Endothelial cell of umbilical vein (primary cell): ENCODE measurements at regions not wholly inside any gene's neighbourhood (a gene's known extent, or its start where the extent isn't known, plus 50 kb on each side); places are given as distances from the start of the nearest gene placed in this dataset.

Experiments
- BruUV-seq: library from RNA; stranded (reverse); fragments of 400-500 nt; replicated peaks from 2 replicates; lab custom pipeline; 2021; lab: Mats Ljungman, UMichigan
- CTCF ChIA-PET: fragments of 300-600, 350-600 bp; sonication (Branson Sonifier 250); formaldehyde crosslinking; loops from one replicate; lab custom pipeline; 2021; ENCODE audit warnings: antibody characterized with exemption, inconsistent platforms; lab: Charles Lee
- POLR2A ChIA-PET: fragments of 300-600, 350-600 bp; sonication (Branson Sonifier 250); formaldehyde crosslinking; loops from one replicate; lab custom pipeline; 2021; ENCODE audit warnings: antibody characterized with exemption, inconsistent platforms; lab: Charles Lee
- DNase-seq: peaks from one replicate; pipeline ENCODE4 v3.0.0-alpha.2; 2011; ENCODE audit warnings: low read depth, low spot score
- FAIRE-seq: peaks from 2 replicates; lab custom pipeline; 2011; peaks lifted over from hg19 to GRCh38; lab: Jason Lieb, UNC
- H2AFZ ChIP-seq: 2 replicates; pipeline ENCODE4 v1.6.0; 2012; ENCODE audit warnings: low read depth, low read length, control low read depth, inconsistent platforms
- H3K27ac ChIP-seq: 2 replicates; pipeline ENCODE4 v1.5.1; 2011; ENCODE audit warnings: low read depth, mild to moderate bottlenecking, control low read depth, low read length, moderate library complexity; ENCODE audit not compliant: insufficient read depth
- H3K27me3 ChIP-seq, 2 experiments: 2 replicates each; pipeline versions ENCODE4 v1.6.0 to v1.6.1; 2011; ENCODE audit warnings: low read length in 2 of 2, mixed read lengths in 1 of 2; ENCODE audit not compliant: control insufficient read depth in 2 of 2, insufficient read depth in 2 of 2
- H3K36me3 ChIP-seq, 2 experiments: 2 replicates in 1 of 2; 3 replicates in 1 of 2; pipeline ENCODE4 v1.5.1; 2011; ENCODE audit warnings: low read length in 2 of 2, mild to moderate bottlenecking in 1 of 2, moderate library complexity in 1 of 2; ENCODE audit not compliant: control insufficient read depth in 2 of 2, insufficient read depth in 2 of 2; ENCODE audit errors: extremely low read depth in 1 of 2
- H3K4me1 ChIP-seq: 3 replicates; pipeline ENCODE4 v1.5.1; 2011; ENCODE audit warnings: mild to moderate bottlenecking, low read length; ENCODE audit not compliant: control insufficient read depth, insufficient read depth; ENCODE audit errors: extremely low read depth
- H3K4me2 ChIP-seq: 2 replicates; pipeline ENCODE4 v1.6.1; 2011; ENCODE audit warnings: low read length, control low read depth, mixed read lengths; ENCODE audit not compliant: insufficient read depth
- H3K4me3 ChIP-seq, 3 experiments: fragments of 200-600 bp in 1 of 3; sonication (generic), shearing (Covaris generic) in 1 of 3; replicated peaks in 1 of 3; 2 replicates each; pipeline ENCODE4 v1.5.1; 2011 to 2016; ENCODE audit warnings: control low read depth in 3 of 3, low read length in 3 of 3, mild to moderate bottlenecking in 2 of 3, inconsistent platforms in 1 of 3, low read depth in 1 of 3, moderate library complexity in 1 of 3; ENCODE audit not compliant: insufficient read depth in 1 of 3
- H3K79me2 ChIP-seq: 2 replicates; pipeline ENCODE4 v1.6.0; 2012; ENCODE audit warnings: low read length, inconsistent platforms; ENCODE audit not compliant: control insufficient read depth, insufficient read depth
- H3K9ac ChIP-seq: replicated peaks from 2 replicates; pipeline ENCODE3; 2011; ENCODE audit warnings: low read length, control low read depth; ENCODE audit not compliant: insufficient read depth; ENCODE audit errors: extremely low read depth
- H3K9me1 ChIP-seq: replicated peaks from 3 replicates; pipeline ENCODE4 v1.6.0; 2011; ENCODE audit warnings: mild to moderate bottlenecking, low read length; ENCODE audit not compliant: control insufficient read depth, insufficient read depth; ENCODE audit errors: extremely low read depth
- H3K9me3 ChIP-seq: replicated peaks from 2 replicates; pipeline ENCODE4 v1.5.1; 2012; ENCODE audit warnings: low read length, inconsistent platforms; ENCODE audit not compliant: control insufficient read depth, insufficient read depth
- H4K20me1 ChIP-seq: replicated peaks from 2 replicates; pipeline ENCODE3; 2011; ENCODE audit warnings: mild to moderate bottlenecking, low read length; ENCODE audit not compliant: control insufficient read depth, insufficient read depth; ENCODE audit errors: extremely low read depth
- CTCF ChIP-seq, 2 donors: IDR thresholded peaks; 1 replicate in 1 of 2; 2 replicates in 1 of 2; pipeline ENCODE4 v1.5.1; 2011; ENCODE audit warnings: low read length in 2 of 2, mild to moderate bottlenecking in 2 of 2, moderate library complexity in 2 of 2, control low read depth in 1 of 2, inconsistent platforms in 1 of 2, low read depth in 1 of 2; ENCODE audit not compliant: insufficient read depth in 1 of 2; ENCODE audit errors: extremely low read depth in 1 of 2
- EZH2 ChIP-seq: IDR thresholded peaks from 2 replicates; pipeline ENCODE4 v1.6.1; 2012; ENCODE audit warnings: borderline replicate concordance, low read depth, mild to moderate bottlenecking, moderate library complexity, low read length, inconsistent platforms; ENCODE audit not compliant: severe bottlenecking
- FOS ChIP-seq: IDR thresholded peaks from 2 replicates; pipeline ENCODE4 v1.6.1; 2011; ENCODE audit warnings: mild to moderate bottlenecking, low read length, moderate library complexity, borderline replicate concordance; ENCODE audit not compliant: insufficient read depth
- GATA2 ChIP-seq: IDR thresholded peaks from 2 replicates; pipeline ENCODE4 v1.7.0; 2011; ENCODE audit warnings: low read depth, mild to moderate bottlenecking, moderate library complexity, mixed read lengths, low read length; ENCODE audit not compliant: insufficient read length, insufficient read depth
- JUN ChIP-seq: IDR thresholded peaks from 2 replicates; pipeline ENCODE4 v1.6.1; 2011; ENCODE audit warnings: borderline replicate concordance, low read depth; ENCODE audit not compliant: insufficient read length, insufficient read depth
- MAX ChIP-seq: IDR thresholded peaks from 2 replicates; pipeline ENCODE4 v1.6.1; 2011; ENCODE audit not compliant: insufficient read depth, insufficient read length
- MYC ChIP-seq: IDR thresholded peaks from one replicate; pipeline ENCODE4 v1.6.1; 2011; ENCODE audit warnings: mild to moderate bottlenecking, low read depth, low read length
- POLR2A ChIP-seq: IDR thresholded peaks from 2 replicates; pipeline ENCODE4 v1.6.1; 2012; ENCODE audit warnings: low read depth, mild to moderate bottlenecking, control low read depth, low read length
- POLR2AphosphoS5 ChIP-seq: IDR thresholded peaks from 2 replicates; pipeline ENCODE4 v1.6.1; 2012; ENCODE audit warnings: low read depth, mild to moderate bottlenecking, control low read depth, low read length, moderate library complexity; ENCODE audit not compliant: insufficient read depth
- dilution Hi-C: fragments of 300-500 bp; cut with MboI; formaldehyde crosslinking; loops from one replicate; pipeline ENCODE4 v1.15.0; 2019; ENCODE audit warnings: low sequenced_read_pairs; ENCODE audit not compliant: extremely low pct_ligation_motif_present
- intact Hi-C: fragments of 100-400 bp; cut with micrococcal nuclease; formaldehyde crosslinking; loops from one replicate; pipeline ENCODE4 v1.10.0; 2022

- FAIRE-seq (no peak), DNase-seq (no peak)
- dilution Hi-C loops (no loop called here), intact Hi-C loops (no loop called here)
- ChIA-PET POLR2A (no interaction called here), CTCF (no interaction called here)
- no peaks in the 10 kb centered on the region for H4K20me1 ChIP-seq
- H3K27ac ChIP-seq, result no peak overlapping the region
- no peak overlapping the region for H3K9ac ChIP-seq
- H3K4me3 ChIP-seq, result no peak overlapping the region
- BruUV-seq, result no TSS peak
- H3K79me2 ChIP-seq, result no peaks in the 10 kb centered on the region
- H3K9me1 ChIP-seq, result no peaks in the 10 kb centered on the region
- H3K4me1 ChIP-seq, result no peaks in the 10 kb centered on the region
- H2AFZ ChIP-seq, result no peak overlapping the region
- peaks cover 9% of the 10 kb centered on the region for H3K9me3 ChIP-seq
- no peaks in the 10 kb centered on the region for H3K36me3 ChIP-seq
- H3K4me2 ChIP-seq, result no peak overlapping the region
- TF ChIP-seq GATA2, result no peak
- no peak for TF ChIP-seq MAX
- TF ChIP-seq JUN, result no peak
- TF ChIP-seq FOS, result no peak
- no peak for TF ChIP-seq CTCF (IDR thresholded peaks at IDR 0.05; ENCODE audit: extremely low read depth in 1 of 2, insufficient read depth in 1 of 2, low read depth in 1 of 2, low read length in 2 of 2)
- no peak for TF ChIP-seq MYC
- TF ChIP-seq POLR2A, result no peak
- TF ChIP-seq POLR2AphosphoS5, result no peak
- TF ChIP-seq EZH2, result no peak
- H3K27me3 ChIP-seq, result no peaks in the 10 kb centered on the region
Observed at GRCh38 chr5:3011764-3012017, 260.2 kb upstream of the IRX2 start.
